ENCODE measurements at regions not wholly inside any gene's neighbourhood (a gene's known extent, or its start where the extent isn't known, plus 50 kb on each side); places are given as distances from the start of the nearest gene placed in this dataset.

- H3K27ac ChIP-seq = no peak overlapping the region
- H3K4me3 ChIP-seq = no peak overlapping the region
- no peak for TF ChIP-seq CTCF (IDR thresholded peaks at IDR 0.05)
- no peak for DNase-seq (ENCODE audit: low spot score)
Measured at GRCh38 chr11:25741886-25742285, 590.0 kb upstream of the ANO3 start.

- no peak for DNase-seq (ENCODE audit: low spot score)
- TF ChIP-seq CTCF (IDR thresholded peaks at IDR 0.05) = no peak
- H3K4me3 ChIP-seq = no peak overlapping the region
- H3K27ac ChIP-seq = no peak overlapping the region
Measured at GRCh38 chr11:25742800-25743199, 589.1 kb upstream of the ANO3 start.

GRCh38 chr11:25755381-25755780 lies 576.5 kb upstream of the ANO3 start:
- no peak for TF ChIP-seq CTCF (IDR thresholded peaks at IDR 0.05)
- DNase-seq (ENCODE audit: low spot score) = no peak
- Histone ChIP-seq H3K27ac (no peak overlapping the region), H3K4me3 (no peak overlapping the region)

- no peak for DNase-seq (ENCODE audit: low spot score)
- Histone ChIP-seq H3K4me3 (no peak overlapping the region), H3K27ac (no peak overlapping the region)
- TF ChIP-seq CTCF (IDR thresholded peaks at IDR 0.05) = no peak
Measured at GRCh38 chr11:25755918-25756584, 575.9 kb upstream of the ANO3 start.

- TF ChIP-seq CTCF (IDR thresholded peaks at IDR 0.05) = no peak
- Histone ChIP-seq H3K4me3 (no peak overlapping the region), H3K27ac (no peak overlapping the region)
- DNase-seq (ENCODE audit: low spot score) = no peak
Measured at GRCh38 chr11:25758145-25758661, 573.7 kb upstream of the ANO3 start.

- Histone ChIP-seq H3K27ac (no peak overlapping the region), H3K4me3 (no peak overlapping the region)
- no peak for TF ChIP-seq CTCF (IDR thresholded peaks at IDR 0.05)
- no peak for DNase-seq (ENCODE audit: low spot score)
Measured at GRCh38 chr11:25766332-25767015, 565.5 kb upstream of the ANO3 start.

- TF ChIP-seq CTCF (IDR thresholded peaks at IDR 0.05) = no peak
- DNase-seq (ENCODE audit: low spot score) = no peak
- H3K4me3 ChIP-seq = no peak overlapping the region
- H3K27ac ChIP-seq = no peak overlapping the region
Measured at GRCh38 chr11:25769287-25769686, 562.6 kb upstream of the ANO3 start.
